K562 (cell line): ENCODE measurements at regions not wholly inside any gene's neighbourhood (a gene's known extent, or its start where the extent isn't known, plus 50 kb on each side); places are given as distances from the start of the nearest gene placed in this dataset.

Experiments
- ATAC-seq: fragments of 200-7000 bp; cut with Tn5 transposase; 3 replicates; pipeline ENCODE4 v1.9.1; 2020; ENCODE audit warnings: moderate library complexity
- BruUV-seq: library from RNA; stranded (reverse); fragments of 400-500 nt; replicated peaks from 2 replicates; lab custom pipeline; 2021; lab: Mats Ljungman, UMichigan
- CTCF ChIA-PET: fragments of 300-600 bp; formaldehyde crosslinking; extraction: SDS; loops from one replicate; lab custom pipeline; 2021; ENCODE audit warnings: low intra/inter-chr PET ratio; lab: Yijun Ruan, JAX
- POLR2A ChIA-PET: fragments of 300-600, 350-650 bp; sonication (Branson Sonifier 250); formaldehyde crosslinking; extraction: SDS; loops from one replicate; lab custom pipeline; 2021; ENCODE audit warnings: antibody characterized with exemption, inconsistent platforms; lab: Yijun Ruan, JAX
- DNase-seq, 4 experiments: peaks; one replicate each; pipeline versions ENCODE4 v3.0.0 to v3.0.0-alpha.2; 2011 to 2018; ENCODE audit warnings: low spot score in 3 of 4, mixed read lengths in 3 of 4; ENCODE audit errors: extremely low read depth in 1 of 4
- FAIRE-seq: peaks from 2 replicates; lab custom pipeline; 2011; peaks lifted over from hg19 to GRCh38; lab: Jason Lieb, UNC
- H2AFZ ChIP-seq: 2 replicates; pipeline ENCODE4 v1.6.0; 2011; ENCODE audit warnings: low read depth, low read length, control low read depth, inconsistent platforms
- H3K27ac ChIP-seq: fragments of 200-600 bp; 3 replicates; pipeline ENCODE4 v1.8.0; 2011; ENCODE audit warnings: low read depth, mild to moderate bottlenecking, control low read depth, inconsistent platforms, low read length, moderate library complexity, mixed read lengths; ENCODE audit errors: extremely low read depth
- H3K27me3 ChIP-seq, 2 experiments: fragments of 300-600 bp in 1 of 2; 2 replicates in 1 of 2; 3 replicates in 1 of 2; pipeline versions ENCODE4 v1.6.0 to v1.8.0; 2011; ENCODE audit warnings: inconsistent platforms in 2 of 2, low read length in 2 of 2, mild to moderate bottlenecking in 1 of 2, mixed read lengths in 1 of 2, moderate library complexity in 1 of 2; ENCODE audit not compliant: control insufficient read depth in 2 of 2, insufficient read depth in 2 of 2
- H3K36me3 ChIP-seq: fragments of 300-600 bp; 3 replicates; pipeline ENCODE4 v1.8.0; 2011; ENCODE audit warnings: mild to moderate bottlenecking, low read length, inconsistent platforms; ENCODE audit not compliant: control insufficient read depth, insufficient read depth
- H3K4me1 ChIP-seq, 2 experiments: fragments of 200-600 bp in 1 of 2; replicated peaks in 1 of 2; 2 replicates in 1 of 2; 3 replicates in 1 of 2; pipeline versions ENCODE4 v1.5.1 to v1.8.0; 2011; ENCODE audit warnings: inconsistent platforms in 2 of 2, low read length in 2 of 2, mild to moderate bottlenecking in 1 of 2, mixed read lengths in 1 of 2, moderate library complexity in 1 of 2; ENCODE audit not compliant: control insufficient read depth in 2 of 2, insufficient read depth in 2 of 2
- H3K4me2 ChIP-seq: 2 replicates; pipeline ENCODE4 v1.6.1; 2011; ENCODE audit warnings: low read length, control low read depth, inconsistent platforms, mixed read lengths; ENCODE audit not compliant: insufficient read depth
- H3K4me3 ChIP-seq: fragments of 200-600 bp; sonication (generic), shearing (Covaris generic); 2 replicates; pipeline ENCODE4 v1.5.1; 2016; ENCODE audit warnings: control low read depth, inconsistent platforms
- H3K79me2 ChIP-seq: fragments of 200-600 bp; 3 replicates; pipeline ENCODE4 v1.8.0; 2011; ENCODE audit warnings: low read length, inconsistent platforms; ENCODE audit not compliant: control insufficient read depth, insufficient read depth
- H3K9ac ChIP-seq, 2 experiments: 2 replicates each; pipeline versions ENCODE4 v1.6.0 to v1.6.1; 2011; ENCODE audit warnings: low read depth in 2 of 2, low read length in 2 of 2, control low read depth in 1 of 2, inconsistent platforms in 1 of 2, mild to moderate bottlenecking in 1 of 2, mixed read lengths in 1 of 2; ENCODE audit not compliant: insufficient read depth in 1 of 2
- H3K9me1 ChIP-seq: one replicate; pipeline ENCODE4 v1.6.0; 2011; ENCODE audit warnings: inconsistent platforms, mild to moderate bottlenecking, low read length, moderate library complexity; ENCODE audit not compliant: control insufficient read depth, insufficient read depth
- H3K9me3 ChIP-seq: replicated peaks from 2 replicates; pipeline ENCODE4 v1.5.1; 2011; ENCODE audit warnings: low read depth, low read length, inconsistent platforms; ENCODE audit not compliant: control insufficient read depth, insufficient read depth
- H4K20me1 ChIP-seq: replicated peaks from 2 replicates; pipeline ENCODE4 v1.6.1; 2011; ENCODE audit warnings: low read length, inconsistent platforms, mixed read lengths; ENCODE audit not compliant: control insufficient read depth, insufficient read depth
- CGGBP1 ChIP-seq: fragments of 250-450 bp; sonication (Bioruptor Pico); IDR thresholded peaks from 2 replicates; pipeline ENCODE4 v1.9.0; 2021; ENCODE audit warnings: mild to moderate bottlenecking
- CREBBP ChIP-seq: IDR thresholded peaks from one replicate; pipeline ENCODE4 v1.6.1; 2012; ENCODE audit warnings: low read depth, mild to moderate bottlenecking, control low read depth, inconsistent platforms, low read length
- GMEB1 ChIP-seq: fragments of 250-450 bp; sonication (Bioruptor Pico); IDR thresholded peaks from 2 replicates; pipeline ENCODE4 v1.4.0; 2020; ENCODE audit warnings: mild to moderate bottlenecking
- OTX1 ChIP-seq: fragments of 450-650 bp; formaldehyde crosslinking; IDR thresholded peaks from 2 replicates; pipeline ENCODE4 v1.4.0; 2022; ENCODE audit warnings: mild to moderate bottlenecking
- RBM15 ChIP-seq: fragments of 200-400 bp; formaldehyde crosslinking; IDR thresholded peaks from 2 replicates; pipeline ENCODE4 v1.6.1; 2018; ENCODE audit warnings: mild to moderate bottlenecking, low read length, moderate library complexity; ENCODE audit not compliant: insufficient read depth
- THAP7 ChIP-seq: fragments of 250-450 bp; sonication (Bioruptor Pico); IDR thresholded peaks from 2 replicates; pipeline ENCODE4 v1.5.0; 2021
- ZC3H4 ChIP-seq: sonication (generic); formaldehyde crosslinking; IDR thresholded peaks from 2 replicates; pipeline ENCODE4 v1.9.0; 2021; ENCODE audit warnings: missing genetic modification reagents, borderline replicate concordance
- WGBS: fragments of 100-300 bp; shearing (Covaris generic); methylation state at CpG from one replicate; pipeline ENCODE4 v1.1.6; 2016; ENCODE audit warnings: low coverage, mixed read lengths; ENCODE audit not compliant: insufficient coverage; ENCODE audit errors: missing lambda C conversion rate; 5-methylcytosine and 5-hydroxymethylcytosine counted together
- in situ Hi-C: fragments of 300-500 bp; cut with MboI; formaldehyde crosslinking; loops from 4 replicates; pipeline ENCODE4 v1.15.0; 2018; ENCODE audit warnings: inconsistent platforms, mixed read lengths
- intact Hi-C: fragments of 100-400 bp; cut with micrococcal nuclease; formaldehyde crosslinking; loops from 2 replicates; pipeline ENCODE4 v1.14.2; 2022

- H3K36me3 ChIP-seq = no peaks in the 10 kb centered on the region
- 22% methylated on average over 4 of the region's 4 CpGs for WGBS
- intact Hi-C loops (no loop called here), in situ Hi-C loops (loop anchor here (5.0 kb wide), 1 partner anchor 36 kb away; no protein-coding TSS in a partner anchor)
- H3K4me1 ChIP-seq = no peaks in the 10 kb centered on the region
- no peak overlapping the region for H3K27ac ChIP-seq
- ATAC-seq = no peak
- no TSS peak for BruUV-seq
- DNase-seq = no peak
- no peaks in the 10 kb centered on the region for H3K9me1 ChIP-seq
- FAIRE-seq = no peak
- H3K4me2 ChIP-seq = no peak overlapping the region
- H3K4me3 ChIP-seq = no peak overlapping the region
- no peaks in the 10 kb centered on the region for H3K9me3 ChIP-seq
- H3K79me2 ChIP-seq = no peaks in the 10 kb centered on the region
- POLR2A ChIA-PET = interaction anchor here (0.7 kb wide), 1 partner anchor 1327 kb away, joined by 3 read pairs; no protein-coding TSS in a partner anchor
- CTCF ChIA-PET = interaction anchor here (0.5 kb wide), 1 partner anchor 15 kb away, joined by 5 read pairs; no protein-coding TSS in a partner anchor
- H3K9ac ChIP-seq = no peak overlapping the region
- no peak overlapping the region for H2AFZ ChIP-seq
- H3K27me3 ChIP-seq = no peaks in the 10 kb centered on the region
- H4K20me1 ChIP-seq = no peaks in the 10 kb centered on the region
- no peak for TF ChIP-seq CREBBP
- no peak for TF ChIP-seq THAP7
- no peak for TF ChIP-seq CGGBP1 (CRISPR knock-in tag)
- TF ChIP-seq OTX1 = no peak
- TF ChIP-seq ZC3H4 (CRISPR knock-in tag) = no peak
- no peak for TF ChIP-seq RBM15
- TF ChIP-seq GMEB1 (CRISPR knock-in tag) = no peak
These were observed 148.6 kb upstream of the ZNF804B start for GRCh38 chr7:88610942-88611341.
